Loucy (cell line): ENCODE measurements at regions not wholly inside any gene's neighbourhood (a gene's known extent, or its start where the extent isn't known, plus 50 kb on each side); places are given as distances from the start of the nearest gene placed in this dataset.

Experiments
- H2AFZ ChIP-seq: fragments of 200-600 bp; sonication (generic); 2 replicates; pipeline ENCODE4 v1.6.0; 2016; ENCODE audit warnings: antibody characterized with exemption, mild to moderate bottlenecking, low read length, moderate library complexity
- H3F3A ChIP-seq: fragments of 200-600 bp; 2 replicates; pipeline ENCODE4 v1.6.0; 2016; ENCODE audit warnings: antibody characterized with exemption, low read depth, mild to moderate bottlenecking
- H3K27me3 ChIP-seq: fragments of 200-600 bp; sonication (generic); 2 replicates; pipeline ENCODE4 v1.6.1; 2014; ENCODE audit warnings: low read length, mild to moderate bottlenecking; ENCODE audit not compliant: insufficient read depth, poor library complexity, severe bottlenecking
- H3K36me3 ChIP-seq: fragments of 200-600 bp; sonication (generic); 2 replicates; pipeline ENCODE4 v1.6.1; 2016; ENCODE audit warnings: low read length; ENCODE audit not compliant: insufficient read depth
- H3K4me1 ChIP-seq: fragments of 200-600 bp; sonication (generic); 2 replicates; pipeline ENCODE4 v1.5.1; 2014; ENCODE audit warnings: low read length, mild to moderate bottlenecking; ENCODE audit not compliant: insufficient read depth, poor library complexity, severe bottlenecking
- H3K4me2 ChIP-seq: fragments of 200-600 bp; sonication (generic); 2 replicates; pipeline ENCODE4 v1.6.0; 2014; ENCODE audit warnings: antibody characterized with exemption, low read length, low read depth, mild to moderate bottlenecking; ENCODE audit not compliant: poor library complexity, severe bottlenecking
- H3K4me3 ChIP-seq: fragments of 200-600 bp; sonication (generic); 2 replicates; pipeline ENCODE4 v1.5.1; 2014; ENCODE audit warnings: low read length, mild to moderate bottlenecking, mixed read lengths; ENCODE audit not compliant: poor library complexity, severe bottlenecking
- H3K79me2 ChIP-seq: fragments of 200-600 bp; sonication (generic); 2 replicates; pipeline ENCODE4 v1.6.1; 2014; ENCODE audit warnings: low read length; ENCODE audit not compliant: insufficient read depth
- H3K9ac ChIP-seq: fragments of 200-600 bp; sonication (generic); 2 replicates; pipeline ENCODE4 v1.6.0; 2014; ENCODE audit warnings: mild to moderate bottlenecking, low read depth, low read length, moderate library complexity; ENCODE audit not compliant: poor library complexity, severe bottlenecking
- H3K9me2 ChIP-seq: fragments of 200-600 bp; sonication (generic); replicated peaks from 2 replicates; pipeline ENCODE4 v1.6.1; 2016; ENCODE audit warnings: low read depth, low read length, mixed read lengths
- H3K9me3 ChIP-seq: fragments of 200-600 bp; sonication (generic); 2 replicates; pipeline ENCODE4 v1.6.1; 2014; ENCODE audit warnings: mild to moderate bottlenecking, antibody characterized with exemption, low read length, low read depth; ENCODE audit not compliant: insufficient read depth
- H4K20me1 ChIP-seq: fragments of 200-600 bp; sonication (generic); 2 replicates; pipeline ENCODE4 v1.6.0; 2014; ENCODE audit warnings: antibody characterized with exemption, low read length, mild to moderate bottlenecking; ENCODE audit not compliant: insufficient read depth, poor library complexity, severe bottlenecking
- CTCF ChIP-seq: fragments of 200-600 bp; sonication (generic); conservative IDR thresholded peaks from 2 replicates; pipeline ENCODE4 v1.5.1; 2014; ENCODE audit warnings: mild to moderate bottlenecking, antibody characterized with exemption, low read length
- EZH2phosphoT487 ChIP-seq: fragments of 200-600 bp; IDR thresholded peaks from 2 replicates; pipeline ENCODE4 v1.6.1; 2018; ENCODE audit warnings: antibody characterized with exemption, mild to moderate bottlenecking, moderate library complexity, borderline replicate concordance

- H3K9me2 ChIP-seq = no peaks in the 10 kb centered on the region
- no peaks in the 10 kb centered on the region for H4K20me1 ChIP-seq
- no peak overlapping the region for H2AFZ ChIP-seq
- H3F3A ChIP-seq = no peaks in the 10 kb centered on the region
- H3K9ac ChIP-seq = no peak overlapping the region
- no peaks in the 10 kb centered on the region for H3K27me3 ChIP-seq
- H3K36me3 ChIP-seq = no peaks in the 10 kb centered on the region
- TF ChIP-seq EZH2phosphoT487 = no peak
- no peak for TF ChIP-seq CTCF
- H3K4me2 ChIP-seq = no peak overlapping the region
- H3K9me3 ChIP-seq = no peaks in the 10 kb centered on the region
- H3K79me2 ChIP-seq = no peaks in the 10 kb centered on the region
- H3K4me3 ChIP-seq = no peak overlapping the region
- H3K4me1 ChIP-seq = no peaks in the 10 kb centered on the region
Measured at GRCh38 chr13:105663182-105663581, 872.3 kb downstream of the EFNB2 start.

DNA sequence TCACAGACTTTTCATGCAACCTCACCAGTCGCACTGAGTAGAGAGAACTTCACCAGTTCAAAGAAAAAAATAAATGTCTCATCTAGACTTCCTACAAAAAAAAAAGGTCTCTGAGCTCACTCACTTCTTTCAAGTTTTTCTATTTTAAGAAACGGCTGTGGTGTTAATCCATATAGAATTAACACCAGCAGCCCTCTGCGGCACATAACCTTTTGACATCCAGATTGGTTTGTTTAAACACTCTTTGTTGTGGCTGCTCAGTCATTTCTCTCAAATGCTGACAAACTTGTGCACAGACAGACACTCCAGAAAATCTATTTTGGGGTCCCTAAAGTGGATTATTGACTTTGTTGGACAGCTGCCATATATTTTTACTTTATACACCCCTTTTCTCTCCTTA, 874.9 kb downstream of the EFNB2 start:
- Histone ChIP-seq H2AFZ (no peak overlapping the region), H3K9ac (no peak overlapping the region), H3K27me3 (no peaks in the 10 kb centered on the region), H3K36me3 (no peaks in the 10 kb centered on the region), H3K9me2 (no peaks in the 10 kb centered on the region), H3K9me3 (no peaks in the 10 kb centered on the region), H3F3A (no peaks in the 10 kb centered on the region), H3K79me2 (no peaks in the 10 kb centered on the region), H3K4me2 (no peak overlapping the region), H3K4me3 (no peak overlapping the region), H4K20me1 (no peaks in the 10 kb centered on the region), H3K4me1 (no peaks in the 10 kb centered on the region)
- TF ChIP-seq CTCF (no peak), EZH2phosphoT487 (no peak)

DNA sequence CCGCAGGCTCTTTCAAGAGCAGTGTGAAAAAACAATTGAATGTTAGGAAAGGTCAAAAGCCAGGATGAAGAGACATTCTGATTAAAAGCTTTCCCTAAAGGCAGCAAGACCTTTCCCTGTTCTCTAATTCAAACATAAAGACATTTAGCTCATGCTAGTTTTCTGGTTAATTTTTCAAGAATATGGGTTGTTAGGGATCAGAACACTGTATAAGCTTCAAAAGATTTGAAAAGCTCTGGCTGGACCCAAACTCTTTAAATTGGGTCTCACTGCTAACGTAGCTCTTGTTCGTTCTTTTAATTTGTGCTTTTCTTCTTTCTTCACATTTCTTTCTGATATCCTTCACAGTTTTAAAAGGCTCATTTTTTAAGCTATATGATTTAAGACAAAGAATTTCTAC, 877.0 kb downstream of the EFNB2 start:
- H3K4me1 ChIP-seq = no peaks in the 10 kb centered on the region
- no peaks in the 10 kb centered on the region for H3K79me2 ChIP-seq
- H3K4me2 ChIP-seq = no peak overlapping the region
- H3K9me3 ChIP-seq = no peaks in the 10 kb centered on the region
- no peaks in the 10 kb centered on the region for H4K20me1 ChIP-seq
- no peaks in the 10 kb centered on the region for H3K36me3 ChIP-seq
- H3K27me3 ChIP-seq = no peaks in the 10 kb centered on the region
- H2AFZ ChIP-seq = no peak overlapping the region
- H3F3A ChIP-seq = no peaks in the 10 kb centered on the region
- no peaks in the 10 kb centered on the region for H3K9me2 ChIP-seq
- H3K9ac ChIP-seq = no peak overlapping the region
- H3K4me3 ChIP-seq = no peak overlapping the region
- no peak for TF ChIP-seq EZH2phosphoT487
- no peak for TF ChIP-seq CTCF
